Fibroblast of lung (primary cell): ENCODE measurements at regions not wholly inside any gene's neighbourhood (a gene's known extent, or its start where the extent isn't known, plus 50 kb on each side); places are given as distances from the start of the nearest gene placed in this dataset.

ENCODE experiments used
- DNase-seq, 2 donors: peaks; one replicate each; pipeline versions ENCODE4 v3.0.0 to v3.0.0-alpha.2; 2010; ENCODE audit warnings: low read depth in 2 of 2
- H2AFZ ChIP-seq: 2 replicates; pipeline ENCODE4 v1.5.1; 2012; ENCODE audit warnings: low read length, control low read depth, inconsistent platforms
- H3K27ac ChIP-seq: 2 replicates; pipeline ENCODE4 v1.5.1; 2011; ENCODE audit warnings: low read length, control low read depth; ENCODE audit not compliant: insufficient read depth
- H3K27me3 ChIP-seq: 2 replicates; pipeline ENCODE4 v1.5.1; 2011; ENCODE audit warnings: mild to moderate bottlenecking, low read length; ENCODE audit not compliant: control insufficient read depth, insufficient read depth
- H3K36me3 ChIP-seq: 2 replicates; pipeline ENCODE4 v1.5.1; 2011; ENCODE audit warnings: low read length; ENCODE audit not compliant: control insufficient read depth, insufficient read depth
- H3K4me1 ChIP-seq: 2 replicates; pipeline ENCODE4 v1.5.1; 2011; ENCODE audit warnings: low read length; ENCODE audit not compliant: control insufficient read depth, insufficient read depth; ENCODE audit errors: extremely low read depth
- H3K4me2 ChIP-seq: 2 replicates; pipeline ENCODE4 v1.5.1; 2011; ENCODE audit warnings: low read length, control low read depth; ENCODE audit not compliant: insufficient read depth; ENCODE audit errors: extremely low read depth
- H3K4me3 ChIP-seq, 4 experiments: fragments of 200-600 bp in 1 of 4; sonication (generic) in 1 of 4; replicated peaks in 1 of 4; 2 replicates each; pipeline ENCODE4 v1.5.1; 2011 to 2016; ENCODE audit warnings: low read length in 4 of 4, low read depth in 3 of 4, mild to moderate bottlenecking in 3 of 4, control low read depth in 2 of 4, inconsistent platforms in 1 of 4, mixed read lengths in 1 of 4; ENCODE audit not compliant: insufficient read depth in 1 of 4; ENCODE audit errors: control extremely low read depth in 1 of 4
- H3K79me2 ChIP-seq: 2 replicates; pipeline ENCODE4 v1.5.1; 2012; ENCODE audit warnings: mild to moderate bottlenecking, low read length, inconsistent platforms; ENCODE audit not compliant: control insufficient read depth, insufficient read depth
- H3K9ac ChIP-seq: 2 replicates; pipeline ENCODE4 v1.5.1; 2011; ENCODE audit warnings: mild to moderate bottlenecking, low read length, control low read depth; ENCODE audit not compliant: insufficient read depth
- H3K9me3 ChIP-seq: 2 replicates; pipeline ENCODE4 v1.5.1; 2012; ENCODE audit warnings: low read depth, low read length; ENCODE audit not compliant: control insufficient read depth, insufficient read depth
- H4K20me1 ChIP-seq: 2 replicates; pipeline ENCODE4 v1.5.1; 2011; ENCODE audit warnings: low read length; ENCODE audit not compliant: control insufficient read depth, insufficient read depth; ENCODE audit errors: extremely low read depth
- EZH2 ChIP-seq: IDR thresholded peaks from 2 replicates; pipeline ENCODE4 v1.5.1; 2012; ENCODE audit warnings: low read length, control low read depth, mild to moderate bottlenecking; ENCODE audit errors: missing control alignments
- TF ChIP-seq, protein P1 (sequence below), 2 donors: IDR thresholded peaks in 1 of 2; conservative IDR thresholded peaks in 1 of 2; 1 replicate in 1 of 2; 2 replicates in 1 of 2; pipeline ENCODE4 v1.5.1; 2011 to 2012; ENCODE audit warnings: low read length in 2 of 2, control low read depth in 1 of 2, inconsistent platforms in 1 of 2, low read depth in 1 of 2, mild to moderate bottlenecking in 1 of 2

DNA sequence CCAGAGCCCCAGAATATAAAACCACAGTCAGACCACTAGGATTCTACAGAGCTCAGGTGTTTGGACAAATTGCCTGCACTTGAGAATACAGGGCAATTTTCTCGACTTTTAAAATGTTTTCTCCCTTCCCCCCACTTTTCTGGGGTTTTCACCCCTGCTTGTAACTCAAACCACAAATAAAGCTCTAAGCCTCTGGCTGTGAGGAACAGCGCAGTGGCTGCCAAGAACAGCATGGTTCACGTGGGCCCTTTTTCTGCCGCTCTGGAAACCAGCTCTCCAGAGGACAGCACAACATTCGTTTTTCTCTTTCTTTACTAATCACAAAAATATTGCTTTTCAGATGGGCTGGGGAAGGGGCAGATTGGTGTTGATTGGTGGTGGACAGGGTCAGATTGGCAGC, 102.2 kb upstream of the JUN start:
- DNase-seq: peak; percentile 47 to 70
- Histone ChIP-seq H4K20me1 (no peaks in the 10 kb centered on the region), H3K79me2 (no peaks in the 10 kb centered on the region), H3K9ac (no peak overlapping the region), H3K4me1 (peaks cover 14% of the 10 kb centered on the region), H3K4me2 (no peak overlapping the region), H3K9me3 (no peaks in the 10 kb centered on the region), H3K27me3 (no peaks in the 10 kb centered on the region), H3K27ac (no peak overlapping the region), H2AFZ (no peak overlapping the region), H3K4me3 (no peak overlapping the region), H3K36me3 (no peaks in the 10 kb centered on the region)
- TF ChIP-seq, protein P1, sequence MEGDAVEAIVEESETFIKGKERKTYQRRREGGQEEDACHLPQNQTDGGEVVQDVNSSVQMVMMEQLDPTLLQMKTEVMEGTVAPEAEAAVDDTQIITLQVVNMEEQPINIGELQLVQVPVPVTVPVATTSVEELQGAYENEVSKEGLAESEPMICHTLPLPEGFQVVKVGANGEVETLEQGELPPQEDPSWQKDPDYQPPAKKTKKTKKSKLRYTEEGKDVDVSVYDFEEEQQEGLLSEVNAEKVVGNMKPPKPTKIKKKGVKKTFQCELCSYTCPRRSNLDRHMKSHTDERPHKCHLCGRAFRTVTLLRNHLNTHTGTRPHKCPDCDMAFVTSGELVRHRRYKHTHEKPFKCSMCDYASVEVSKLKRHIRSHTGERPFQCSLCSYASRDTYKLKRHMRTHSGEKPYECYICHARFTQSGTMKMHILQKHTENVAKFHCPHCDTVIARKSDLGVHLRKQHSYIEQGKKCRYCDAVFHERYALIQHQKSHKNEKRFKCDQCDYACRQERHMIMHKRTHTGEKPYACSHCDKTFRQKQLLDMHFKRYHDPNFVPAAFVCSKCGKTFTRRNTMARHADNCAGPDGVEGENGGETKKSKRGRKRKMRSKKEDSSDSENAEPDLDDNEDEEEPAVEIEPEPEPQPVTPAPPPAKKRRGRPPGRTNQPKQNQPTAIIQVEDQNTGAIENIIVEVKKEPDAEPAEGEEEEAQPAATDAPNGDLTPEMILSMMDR (conservative IDR thresholded peaks at IDR 0.05 in 1 of 2, IDR thresholded peaks at IDR 0.05 in 1 of 2; ENCODE audit: low read depth in 1 of 2, low read length in 2 of 2): no peak
- no peak for TF ChIP-seq EZH2

DNA sequence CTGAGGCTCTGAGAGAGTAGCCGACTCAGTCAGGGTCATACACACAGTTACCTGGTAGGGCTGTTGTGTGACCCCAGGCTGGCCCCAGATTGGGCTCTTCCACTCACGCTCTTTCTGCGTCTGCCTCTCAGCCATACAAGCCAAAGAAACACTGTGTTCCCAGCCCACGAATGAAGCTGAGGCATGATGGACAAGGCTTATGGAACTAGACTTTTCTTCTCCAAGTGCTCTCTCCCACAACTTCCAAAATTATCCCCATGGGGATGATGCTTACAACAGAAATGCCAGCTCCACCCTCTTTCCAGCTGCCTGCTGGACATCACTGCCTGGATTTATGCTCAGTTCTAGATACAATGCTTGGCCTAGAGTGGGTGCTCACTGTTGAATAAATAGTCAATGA, 102.8 kb upstream of the JUN start:
- no peak overlapping the region for H3K27ac ChIP-seq
- TF ChIP-seq, protein P1 (conservative IDR thresholded peaks at IDR 0.05 in 1 of 2, IDR thresholded peaks at IDR 0.05 in 1 of 2; ENCODE audit: low read depth in 1 of 2, low read length in 2 of 2): no peak
- TF ChIP-seq EZH2: no peak
- no peak overlapping the region for H3K4me3 ChIP-seq
- no peaks in the 10 kb centered on the region for H3K79me2 ChIP-seq
- H3K4me2 ChIP-seq: no peak overlapping the region
- no peaks in the 10 kb centered on the region for H3K9me3 ChIP-seq
- H3K27me3 ChIP-seq: no peaks in the 10 kb centered on the region
- peak in 1 of 2 donors; percentile 51 for DNase-seq
- peaks cover 10% of the 10 kb centered on the region for H3K4me1 ChIP-seq
- H4K20me1 ChIP-seq: no peaks in the 10 kb centered on the region
- no peak overlapping the region for H2AFZ ChIP-seq
- no peak overlapping the region for H3K9ac ChIP-seq
- no peaks in the 10 kb centered on the region for H3K36me3 ChIP-seq

DNA sequence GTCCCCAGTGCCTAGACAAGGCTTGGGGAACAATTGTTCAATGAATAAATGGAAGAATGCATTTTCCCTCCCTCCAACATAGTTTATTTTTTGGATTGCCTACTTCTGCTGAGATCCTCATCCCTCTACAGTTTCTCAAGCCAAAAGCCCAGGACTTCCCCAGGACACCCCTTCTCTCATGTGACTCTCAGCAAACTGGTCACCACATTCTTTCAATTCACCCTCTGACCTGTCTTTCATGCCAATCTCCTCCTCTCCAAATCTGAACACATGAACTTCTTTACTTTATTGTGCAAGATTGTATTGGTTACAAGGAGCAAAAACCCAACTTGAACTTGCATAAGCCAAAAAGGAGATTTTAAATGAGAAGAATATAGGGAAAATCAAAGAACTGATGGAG, 103.2 kb upstream of the JUN start:
- H3K4me2 ChIP-seq: no peak overlapping the region
- TF ChIP-seq, protein P1 (conservative IDR thresholded peaks at IDR 0.05 in 1 of 2, IDR thresholded peaks at IDR 0.05 in 1 of 2; ENCODE audit: low read depth in 1 of 2, low read length in 2 of 2): no peak
- TF ChIP-seq EZH2: no peak
- no peak overlapping the region for H2AFZ ChIP-seq
- H3K79me2 ChIP-seq: no peaks in the 10 kb centered on the region
- H3K4me1 ChIP-seq: peaks cover 8% of the 10 kb centered on the region
- H3K36me3 ChIP-seq: no peaks in the 10 kb centered on the region
- no peak overlapping the region for H3K9ac ChIP-seq
- no peaks in the 10 kb centered on the region for H3K9me3 ChIP-seq
- H3K4me3 ChIP-seq: no peak overlapping the region
- H3K27me3 ChIP-seq: no peaks in the 10 kb centered on the region
- no peaks in the 10 kb centered on the region for H4K20me1 ChIP-seq
- H3K27ac ChIP-seq: no peak overlapping the region
- peak in 1 of 2 donors; percentile 34 for DNase-seq
